ENCODE measurements at regions not wholly inside any gene's neighbourhood (a gene's known extent, or its start where the extent isn't known, plus 50 kb on each side); places are given as distances from the start of the nearest gene placed in this dataset.

GRCh38 chr7:42426163-42426562, 189.2 kb upstream of the GLI3 start:
- DNase-seq: no peak

GRCh38 chr7:42414941-42415505, 178.0 kb upstream of the GLI3 start:
- no peak for DNase-seq

- no peak for DNase-seq
Observed at GRCh38 chr7:42414028-42414427, 177.0 kb upstream of the GLI3 start.

GRCh38 chr7:42409296-42409695, 172.3 kb upstream of the GLI3 start:
- no peak for DNase-seq

- DNase-seq: no peak
Observed at GRCh38 chr7:42407833-42408232, 170.8 kb upstream of the GLI3 start.

GRCh38 chr7:42407021-42407710, 170.2 kb upstream of the GLI3 start:
- no peak for DNase-seq

- no peak for DNase-seq
Observed at GRCh38 chr7:42406358-42406757, 169.3 kb upstream of the GLI3 start.

GRCh38 chr7:42405782-42406181, 168.8 kb upstream of the GLI3 start:
- no peak for DNase-seq

- DNase-seq: no peak
Observed at GRCh38 chr7:42403831-42404230, 166.8 kb upstream of the GLI3 start.

GRCh38 chr7:42400961-42401360, 164.0 kb upstream of the GLI3 start:
- no peak for DNase-seq

GRCh38 chr7:42400211-42400772, 163.3 kb upstream of the GLI3 start:
- no peak for DNase-seq

GRCh38 chr7:42395607-42396006, 158.6 kb upstream of the GLI3 start:
- no peak for DNase-seq

GRCh38 chr7:42392826-42393225, 155.8 kb upstream of the GLI3 start:
- DNase-seq: no peak

- DNase-seq: no peak
Observed at GRCh38 chr7:42389697-42390096, 152.7 kb upstream of the GLI3 start.

- no peak for DNase-seq
Observed at GRCh38 chr7:42385912-42386311, 148.9 kb upstream of the GLI3 start.

GRCh38 chr7:42381161-42381560, 144.2 kb upstream of the GLI3 start:
- DNase-seq: no peak

GRCh38 chr7:42380401-42380800, 143.4 kb upstream of the GLI3 start:
- DNase-seq: no peak

GRCh38 chr7:42378149-42378548, 141.1 kb upstream of the GLI3 start:
- no peak for DNase-seq

GRCh38 chr7:42373285-42373684, 136.3 kb upstream of the GLI3 start:
- no peak for DNase-seq

GRCh38 chr7:42372479-42372878, 135.5 kb upstream of the GLI3 start:
- no peak for DNase-seq

GRCh38 chr7:42359946-42360345, 122.9 kb upstream of the GLI3 start:
- DNase-seq: no peak

- no peak for DNase-seq
Observed at GRCh38 chr7:42351316-42351935, 114.4 kb upstream of the GLI3 start.

GRCh38 chr7:42350801-42351200, 113.8 kb upstream of the GLI3 start:
- no peak for DNase-seq

GRCh38 chr7:42348631-42349030, 111.6 kb upstream of the GLI3 start:
- no peak for DNase-seq
